Activated naive CD8-positive, alpha-beta T cell treated with anti-CD3 and anti-CD28 coated beads, Interleukin-2, amount 50 U/mL, for 24 hours (primary cell): ENCODE measurements at regions not wholly inside any gene's neighbourhood (a gene's known extent, or its start where the extent isn't known, plus 50 kb on each side); places are given as distances from the start of the nearest gene placed in this dataset.
A peak's percentile ranks its signal among the peaks of the same experiment; 100 is the strongest.
"Not testable (repeated sequence)": the region's sequence is repeated elsewhere in the genome, so short reads cannot be mapped to it uniquely, and the experiment has no call there.

Experiments
- ATAC-seq: fragments of 150-1000 bp; cut with Tn5 transposase; one replicate; pipeline ENCODE4 v1.10.0; 2021
- DNase-seq: peaks from one replicate; pipeline ENCODE4 v3.0.0; 2021
- H3K27ac Mint-ChIP-seq: one replicate; pipeline ENCODE4 v1.8.0; 2021; ENCODE audit warnings: mild to moderate bottlenecking, mixed read lengths
- H3K27me3 Mint-ChIP-seq: one replicate; pipeline ENCODE4 v1.8.0; 2021; ENCODE audit warnings: mixed read lengths
- H3K36me3 Mint-ChIP-seq: one replicate; pipeline ENCODE4 v1.8.0; 2021; ENCODE audit warnings: low read depth, mixed read lengths
- H3K4me1 Mint-ChIP-seq: one replicate; pipeline ENCODE4 v1.8.0; 2021; ENCODE audit warnings: mixed read lengths
- H3K4me3 Mint-ChIP-seq: one replicate; pipeline ENCODE4 v1.8.0; 2021; ENCODE audit warnings: mild to moderate bottlenecking, moderate library complexity, mixed read lengths
- H3K9me3 Mint-ChIP-seq: one replicate; pipeline ENCODE4 v1.8.0; 2021; ENCODE audit warnings: mixed read lengths

GRCh38 chr12:107379142-107379851 lies 285.9 kb upstream of the CRY1 start:
- H3K4me1 Mint-ChIP-seq = peaks cover 13% of the 10 kb centered on the region
- not testable (repeated sequence) for DNase-seq, H3K27ac Mint-ChIP-seq, H3K36me3 Mint-ChIP-seq, H3K9me3 Mint-ChIP-seq, H3K4me3 Mint-ChIP-seq, ATAC-seq, H3K27me3 Mint-ChIP-seq

- Mint-ChIP-seq H3K9me3 (no peaks in the 10 kb centered on the region), H3K27me3 (no peaks in the 10 kb centered on the region), H3K27ac (no peak overlapping the region), H3K4me1 (peaks cover 6% of the 10 kb centered on the region), H3K36me3 (no peaks in the 10 kb centered on the region), H3K4me3 (no peak overlapping the region)
- no peak for DNase-seq
- no peak for ATAC-seq
These were observed 286.7 kb upstream of the CRY1 start for GRCh38 chr12:107379852-107380567.

- Mint-ChIP-seq H3K4me1 (peaks cover 31% of the 10 kb centered on the region), H3K27ac (no peak overlapping the region), H3K27me3 (no peaks in the 10 kb centered on the region), H3K36me3 (peaks cover 4% of the 10 kb centered on the region), H3K4me3 (no peak overlapping the region), H3K9me3 (peaks cover 3% of the 10 kb centered on the region)
- ATAC-seq (no peak), DNase-seq (no peak)
These were observed 291.3 kb upstream of the CRY1 start for GRCh38 chr12:107384645-107385044.

- no peak for DNase-seq
- ATAC-seq = no peak
- no peak overlapping the region for H3K27ac Mint-ChIP-seq
These were observed 292.2 kb upstream of the CRY1 start for GRCh38 chr12:107385509-107385908.

GRCh38 chr12:107386569-107386968 lies 293.2 kb upstream of the CRY1 start:
- DNase-seq (peak; percentile 31), ATAC-seq (peak; percentile 92)
- peaks cover 6% of the 10 kb centered on the region for H3K9me3 Mint-ChIP-seq
- H3K27me3 Mint-ChIP-seq = no peaks in the 10 kb centered on the region
- H3K4me1 Mint-ChIP-seq = peaks cover 45% of the 10 kb centered on the region
- no peak overlapping the region for H3K4me3 Mint-ChIP-seq
- H3K27ac Mint-ChIP-seq = peak overlapping the region; percentile 76
- H3K36me3 Mint-ChIP-seq = peaks cover 7% of the 10 kb centered on the region

More at GRCh38 chr12:107385509-107385908, 292.2 kb upstream of the CRY1 start:
- Mint-ChIP-seq H3K4me1 (peaks cover 39% of the 10 kb centered on the region), H3K36me3 (peaks cover 7% of the 10 kb centered on the region), H3K27me3 (no peaks in the 10 kb centered on the region), H3K9me3 (peaks cover 6% of the 10 kb centered on the region), H3K4me3 (no peak overlapping the region)

- H3K27ac Mint-ChIP-seq = no peak overlapping the region
- H3K4me1 Mint-ChIP-seq = peaks cover 60% of the 10 kb centered on the region
These were observed 294.9 kb upstream of the CRY1 start for GRCh38 chr12:107388263-107388662.

GRCh38 chr12:107390414-107390813 lies 295.2 kb upstream of the PWP1 start:
- H3K9me3 Mint-ChIP-seq = peaks cover 6% of the 10 kb centered on the region
- H3K27me3 Mint-ChIP-seq = no peaks in the 10 kb centered on the region
- no peak overlapping the region for H3K27ac Mint-ChIP-seq
- H3K4me3 Mint-ChIP-seq = no peak overlapping the region
- no peak for DNase-seq
- peaks cover 71% of the 10 kb centered on the region for H3K4me1 Mint-ChIP-seq
- peaks cover 7% of the 10 kb centered on the region for H3K36me3 Mint-ChIP-seq
- no peak for ATAC-seq

More at GRCh38 chr12:107388263-107388662, 294.9 kb upstream of the CRY1 start:
- H3K36me3 Mint-ChIP-seq = peaks cover 7% of the 10 kb centered on the region
- DNase-seq = no peak
- no peak for ATAC-seq
- no peaks in the 10 kb centered on the region for H3K27me3 Mint-ChIP-seq
- H3K4me3 Mint-ChIP-seq = no peak overlapping the region
- H3K9me3 Mint-ChIP-seq = peaks cover 6% of the 10 kb centered on the region

- Mint-ChIP-seq H3K4me3 (no peak overlapping the region), H3K36me3 (peaks cover 7% of the 10 kb centered on the region), H3K9me3 (peaks cover 6% of the 10 kb centered on the region), H3K27ac (no peak overlapping the region), H3K4me1 (peaks cover 65% of the 10 kb centered on the region), H3K27me3 (no peaks in the 10 kb centered on the region)
- ATAC-seq (no peak), DNase-seq (no peak)
These were observed 292.4 kb upstream of the PWP1 start for GRCh38 chr12:107393043-107393717.

- H3K9me3 Mint-ChIP-seq = peaks cover 3% of the 10 kb centered on the region
- no peak for ATAC-seq
- peaks cover 3% of the 10 kb centered on the region for H3K36me3 Mint-ChIP-seq
- peaks cover 54% of the 10 kb centered on the region for H3K4me1 Mint-ChIP-seq
- H3K27me3 Mint-ChIP-seq = no peaks in the 10 kb centered on the region
- H3K4me3 Mint-ChIP-seq = no peak overlapping the region
- no peak overlapping the region for H3K27ac Mint-ChIP-seq
- no peak for DNase-seq
These were observed 290.9 kb upstream of the PWP1 start for GRCh38 chr12:107394693-107395092.

- Mint-ChIP-seq H3K27ac (no peak overlapping the region), H3K36me3 (no peaks in the 10 kb centered on the region), H3K9me3 (no peaks in the 10 kb centered on the region), H3K4me1 (peaks cover 50% of the 10 kb centered on the region), H3K27me3 (no peaks in the 10 kb centered on the region), H3K4me3 (no peak overlapping the region)
- ATAC-seq (no peak), DNase-seq (no peak)
These were observed 289.8 kb upstream of the PWP1 start for GRCh38 chr12:107395817-107396216.

- H3K27ac Mint-ChIP-seq = no peak overlapping the region
- no peak for ATAC-seq
- DNase-seq = no peak
- H3K27me3 Mint-ChIP-seq = no peaks in the 10 kb centered on the region
- no peak overlapping the region for H3K4me3 Mint-ChIP-seq
- peaks cover 48% of the 10 kb centered on the region for H3K4me1 Mint-ChIP-seq
- H3K36me3 Mint-ChIP-seq = no peaks in the 10 kb centered on the region
- no peaks in the 10 kb centered on the region for H3K9me3 Mint-ChIP-seq
These were observed 288.6 kb upstream of the PWP1 start for GRCh38 chr12:107396991-107397390.

GRCh38 chr12:107397890-107398500 lies 287.6 kb upstream of the PWP1 start:
- Mint-ChIP-seq H3K9me3 (no peaks in the 10 kb centered on the region), H3K36me3 (no peaks in the 10 kb centered on the region), H3K4me3 (no peak overlapping the region), H3K27ac (no peak overlapping the region), H3K4me1 (peaks cover 44% of the 10 kb centered on the region), H3K27me3 (no peaks in the 10 kb centered on the region)
- ATAC-seq = no peak
- DNase-seq = no peak

GRCh38 chr12:107399046-107399445 lies 286.6 kb upstream of the PWP1 start:
- ATAC-seq (no peak), DNase-seq (no peak)
- Mint-ChIP-seq H3K9me3 (no peaks in the 10 kb centered on the region), H3K27ac (no peak overlapping the region), H3K27me3 (no peaks in the 10 kb centered on the region), H3K36me3 (no peaks in the 10 kb centered on the region), H3K4me3 (no peak overlapping the region), H3K4me1 (peaks cover 38% of the 10 kb centered on the region)

- Mint-ChIP-seq H3K27ac (no peak overlapping the region), H3K4me3 (no peak overlapping the region), H3K4me1 (peaks cover 30% of the 10 kb centered on the region), H3K36me3 (no peaks in the 10 kb centered on the region), H3K27me3 (no peaks in the 10 kb centered on the region), H3K9me3 (no peaks in the 10 kb centered on the region)
- no peak for DNase-seq
- ATAC-seq = no peak
These were observed 284.7 kb upstream of the PWP1 start for GRCh38 chr12:107400686-107401447.
